ENCODE measurements at regions not wholly inside any gene's neighbourhood (a gene's known extent, or its start where the extent isn't known, plus 50 kb on each side); places are given as distances from the start of the nearest gene placed in this dataset.

GRCh38 chr14:48747561-48748089, 838.6 kb downstream of the RPS29 start:
- Histone ChIP-seq H3K4me1 (ENCODE audit: control insufficient read depth in 1 of 2, insufficient read depth in 2 of 2, low read length in 2 of 2) (no peaks in the 10 kb centered on the region), H3K4me2 (replicated peaks; ENCODE audit: extremely low read depth, low read length, poor library complexity, severe bottlenecking) (no peak overlapping the region), H3K36me3 (replicated peaks in 1 of 2; ENCODE audit: control insufficient read depth in 1 of 2, insufficient read depth in 2 of 2, low read length in 2 of 2) (no peaks in the 10 kb centered on the region), H3K27me3 (ENCODE audit: control insufficient read depth in 2 of 2, insufficient read depth in 2 of 2, low read length in 2 of 2) (no peaks in the 10 kb centered on the region), H2AFZ (ENCODE audit: insufficient read depth, low read depth, low read length, poor library complexity, severe bottlenecking) (no peak overlapping the region), H3K27ac (ENCODE audit: low read depth in 1 of 2, low read length in 2 of 2) (no peak overlapping the region), H3K9ac (ENCODE audit: insufficient read depth, low read length, poor library complexity, severe bottlenecking) (no peak overlapping the region), H3K4me3 (replicated peaks in 1 of 3; ENCODE audit: low read depth in 2 of 3, low read length in 3 of 3) (no peak overlapping the region), H3K79me2 (ENCODE audit: insufficient read depth, low read length) (no peaks in the 10 kb centered on the region), H3K9me3 (replicated peaks in 1 of 2; ENCODE audit: control insufficient read depth in 1 of 2, insufficient read depth in 1 of 2, low read length in 2 of 2) (peaks cover 0 to 8% of the 10 kb centered on the region in 2 donors), H4K20me1 (ENCODE audit: insufficient read depth, low read length) (no peaks in the 10 kb centered on the region)
- no peaks in the 10 kb centered on the region for H3K36me3 Mint-ChIP-seq
- H3K4me1 Mint-ChIP-seq: no peaks in the 10 kb centered on the region
- intact Hi-C loops (cut with micrococcal nuclease): no loop called here
- H3K4me3 Mint-ChIP-seq: no peak overlapping the region
- peaks cover 3 to 13% (median 7%) of the 10 kb centered on the region in 7 donors for H3K9me3 Mint-ChIP-seq
- WGBS (ENCODE audit: insufficient coverage): 87% methylated on average over 3 of the region's 3 CpGs
- TF ChIP-seq, protein P1, sequence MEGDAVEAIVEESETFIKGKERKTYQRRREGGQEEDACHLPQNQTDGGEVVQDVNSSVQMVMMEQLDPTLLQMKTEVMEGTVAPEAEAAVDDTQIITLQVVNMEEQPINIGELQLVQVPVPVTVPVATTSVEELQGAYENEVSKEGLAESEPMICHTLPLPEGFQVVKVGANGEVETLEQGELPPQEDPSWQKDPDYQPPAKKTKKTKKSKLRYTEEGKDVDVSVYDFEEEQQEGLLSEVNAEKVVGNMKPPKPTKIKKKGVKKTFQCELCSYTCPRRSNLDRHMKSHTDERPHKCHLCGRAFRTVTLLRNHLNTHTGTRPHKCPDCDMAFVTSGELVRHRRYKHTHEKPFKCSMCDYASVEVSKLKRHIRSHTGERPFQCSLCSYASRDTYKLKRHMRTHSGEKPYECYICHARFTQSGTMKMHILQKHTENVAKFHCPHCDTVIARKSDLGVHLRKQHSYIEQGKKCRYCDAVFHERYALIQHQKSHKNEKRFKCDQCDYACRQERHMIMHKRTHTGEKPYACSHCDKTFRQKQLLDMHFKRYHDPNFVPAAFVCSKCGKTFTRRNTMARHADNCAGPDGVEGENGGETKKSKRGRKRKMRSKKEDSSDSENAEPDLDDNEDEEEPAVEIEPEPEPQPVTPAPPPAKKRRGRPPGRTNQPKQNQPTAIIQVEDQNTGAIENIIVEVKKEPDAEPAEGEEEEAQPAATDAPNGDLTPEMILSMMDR (IDR thresholded peaks at IDR 0.05): no peak
- H3K27me3 Mint-ChIP-seq (ENCODE audit: low read depth in 3 of 3): no peaks in the 10 kb centered on the region
- no peak overlapping the region for H3K27ac Mint-ChIP-seq
- DNase-seq: no peak

GRCh38 chr14:48744202-48744601, 842.0 kb downstream of the RPS29 start:
- H3K27ac ChIP-seq (ENCODE audit: low read depth in 1 of 2, low read length in 2 of 2): no peak overlapping the region
- peaks cover 3 to 9% (median 6%) of the 10 kb centered on the region in 7 donors for H3K9me3 Mint-ChIP-seq
- no peaks in the 10 kb centered on the region for H3K4me1 Mint-ChIP-seq
- no peak overlapping the region for H3K4me2 ChIP-seq (replicated peaks; ENCODE audit: extremely low read depth, low read length, poor library complexity, severe bottlenecking)
- H3K27ac Mint-ChIP-seq: no peak overlapping the region
- no CpG with 5 or more reads among the region's 2 CpGs for WGBS (ENCODE audit: insufficient coverage)
- TF ChIP-seq, protein P1 (IDR thresholded peaks at IDR 0.05): no peak
- no peaks in the 10 kb centered on the region for H3K27me3 Mint-ChIP-seq (ENCODE audit: low read depth in 3 of 3)
- no peaks in the 10 kb centered on the region for H3K36me3 Mint-ChIP-seq
- no peaks in the 10 kb centered on the region for H4K20me1 ChIP-seq (ENCODE audit: insufficient read depth, low read length)
- no peak overlapping the region for H2AFZ ChIP-seq (ENCODE audit: insufficient read depth, low read depth, low read length, poor library complexity, severe bottlenecking)
- no peaks in the 10 kb centered on the region for H3K36me3 ChIP-seq (replicated peaks in 1 of 2; ENCODE audit: control insufficient read depth in 1 of 2, insufficient read depth in 2 of 2, low read length in 2 of 2)
- H3K4me3 ChIP-seq (replicated peaks in 1 of 3; ENCODE audit: low read depth in 2 of 3, low read length in 3 of 3): no peak overlapping the region
- no peaks in the 10 kb centered on the region for H3K27me3 ChIP-seq (ENCODE audit: control insufficient read depth in 2 of 2, insufficient read depth in 2 of 2, low read length in 2 of 2)
- no peak overlapping the region for H3K4me3 Mint-ChIP-seq
- peaks cover 0 to 8% of the 10 kb centered on the region in 2 donors for H3K9me3 ChIP-seq (replicated peaks in 1 of 2; ENCODE audit: control insufficient read depth in 1 of 2, insufficient read depth in 1 of 2, low read length in 2 of 2)
- no peaks in the 10 kb centered on the region for H3K79me2 ChIP-seq (ENCODE audit: insufficient read depth, low read length)
- no peak for DNase-seq
- intact Hi-C loops (cut with micrococcal nuclease): no loop called here
- no peak overlapping the region for H3K9ac ChIP-seq (ENCODE audit: insufficient read depth, low read length, poor library complexity, severe bottlenecking)
- H3K4me1 ChIP-seq (ENCODE audit: control insufficient read depth in 1 of 2, insufficient read depth in 2 of 2, low read length in 2 of 2): no peaks in the 10 kb centered on the region
